GM21447 (cell line): ENCODE measurements at regions not wholly inside any gene's neighbourhood (a gene's known extent, or its start where the extent isn't known, plus 50 kb on each side); places are given as distances from the start of the nearest gene placed in this dataset.
"Not testable (repeated sequence)": the region's sequence is repeated elsewhere in the genome, so short reads cannot be mapped to it uniquely, and the experiment has no call there.

Experiments
- ATAC-seq: cut with Tn5 transposase; IDR thresholded peaks from one replicate; pipeline ENCODE4 v1.9.1; 2021; ENCODE audit not compliant: unreplicated experiment

- no peak for ATAC-seq
Observed at GRCh38 chr3:20742903-20743552, 557.0 kb upstream of the SGO1 start.

DNA sequence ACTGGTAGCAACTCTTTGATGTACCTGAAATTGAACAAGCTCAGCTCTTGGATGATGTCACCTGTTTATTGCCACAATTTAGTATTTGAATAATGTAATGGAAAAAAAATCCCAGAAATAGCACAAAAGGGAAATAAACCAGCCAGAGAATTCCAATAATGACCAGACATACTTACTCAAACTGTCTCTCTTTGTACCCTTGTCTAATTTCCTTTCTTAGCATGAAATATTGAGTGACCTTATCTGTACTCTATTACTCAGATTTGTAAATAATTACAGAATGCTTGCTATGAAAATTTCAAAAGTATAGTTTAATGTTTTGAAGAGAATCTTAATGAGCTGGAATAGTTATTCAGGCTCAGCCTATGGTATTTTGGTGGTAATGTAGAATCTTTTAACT, 555.4 kb upstream of the SGO1 start:
- no peak for ATAC-seq

DNA sequence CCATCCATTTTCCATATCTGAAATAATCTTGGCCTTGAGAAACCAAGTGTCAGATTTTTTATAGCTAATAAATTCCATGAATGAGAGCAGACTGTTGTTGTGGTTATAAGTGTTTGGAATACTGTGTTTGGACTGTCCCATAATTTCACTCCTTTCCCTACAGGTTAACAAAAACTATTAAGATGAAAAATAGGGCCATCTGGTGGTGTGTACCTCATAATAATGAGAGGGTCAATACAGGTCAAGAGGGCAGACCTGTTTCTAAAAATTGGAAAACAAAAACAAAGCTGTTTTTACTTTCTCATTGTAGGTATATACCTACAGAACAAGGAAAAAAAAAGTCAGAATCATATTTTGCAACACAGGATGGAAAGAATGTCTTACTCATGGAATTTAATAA, 553.8 kb upstream of the SGO1 start:
- no peak for ATAC-seq

DNA sequence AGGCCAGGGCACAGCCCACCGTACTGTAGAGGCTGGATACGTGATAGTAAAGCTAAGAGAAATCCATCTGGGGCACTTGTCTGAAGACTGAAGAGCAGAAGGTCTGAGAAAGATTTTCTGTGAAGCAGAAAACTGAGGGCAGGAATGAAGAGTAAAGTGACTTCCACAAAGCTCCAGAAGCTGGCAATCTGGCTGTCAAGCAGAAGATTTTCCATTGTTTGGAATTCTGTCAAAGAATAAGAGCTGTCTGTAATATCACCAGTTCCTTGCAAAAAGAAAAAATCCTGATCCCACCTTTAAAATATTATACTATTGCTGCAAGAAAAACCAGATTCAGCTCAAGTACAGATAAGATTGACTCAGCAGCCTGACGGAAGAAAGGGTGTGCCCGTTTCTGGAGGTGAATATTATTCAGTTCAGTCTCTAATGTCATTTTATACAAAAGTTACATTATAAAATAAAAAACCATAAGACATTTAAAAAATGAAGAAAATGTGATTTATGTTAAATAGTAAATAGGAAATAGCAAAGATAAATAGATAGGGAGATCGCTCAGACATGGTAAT, 550.4 kb upstream of the SGO1 start:
- ATAC-seq, result no peak

DNA sequence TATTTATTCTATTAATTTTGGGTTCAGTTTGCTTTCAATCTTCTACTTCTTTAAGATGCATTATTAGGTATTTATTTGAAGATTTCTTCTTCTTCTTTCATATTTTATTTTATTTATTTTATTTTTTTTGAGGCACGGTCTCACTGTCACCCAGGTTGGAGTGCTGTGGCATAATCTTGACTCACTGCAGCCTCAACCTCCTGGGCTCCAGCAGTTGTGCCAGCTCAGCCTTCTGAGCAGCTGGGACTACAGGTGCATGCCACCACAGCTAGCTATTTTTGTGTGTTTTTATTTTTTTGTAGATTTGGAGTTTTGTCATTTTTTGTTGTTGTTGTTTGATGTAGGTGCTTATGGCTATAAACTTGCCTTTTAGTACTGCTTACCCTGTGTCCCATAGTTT, 543.2 kb upstream of the SGO1 start:
- ATAC-seq, result no peak

- ATAC-seq, result no peak
Observed at GRCh38 chr3:20726786-20727185, 540.8 kb upstream of the SGO1 start.

- no peak for ATAC-seq
Observed at GRCh38 chr3:20724241-20724640, 538.2 kb upstream of the SGO1 start.

DNA sequence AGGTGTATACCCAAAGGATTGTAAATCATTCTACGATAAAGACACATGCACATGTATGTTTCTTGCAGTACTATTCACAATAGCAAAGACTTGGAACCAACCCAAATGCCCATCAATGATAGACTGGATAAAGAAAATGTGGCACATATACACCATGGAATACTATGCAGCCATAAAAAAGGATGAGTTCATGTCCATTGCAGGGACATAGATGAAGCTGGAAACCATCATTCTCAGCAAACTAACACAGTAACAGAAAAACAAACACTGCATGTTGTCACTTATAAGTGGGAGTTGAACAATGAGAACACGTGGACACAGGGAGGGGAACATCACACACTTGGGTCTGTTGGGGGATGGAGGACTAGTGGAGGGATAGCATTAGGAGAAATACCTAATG, 530.4 kb upstream of the SGO1 start:
- ATAC-seq, result not testable (repeated sequence)

GRCh38 chr3:20701641-20702040, 515.6 kb upstream of the SGO1 start:
- no peak for ATAC-seq

DNA sequence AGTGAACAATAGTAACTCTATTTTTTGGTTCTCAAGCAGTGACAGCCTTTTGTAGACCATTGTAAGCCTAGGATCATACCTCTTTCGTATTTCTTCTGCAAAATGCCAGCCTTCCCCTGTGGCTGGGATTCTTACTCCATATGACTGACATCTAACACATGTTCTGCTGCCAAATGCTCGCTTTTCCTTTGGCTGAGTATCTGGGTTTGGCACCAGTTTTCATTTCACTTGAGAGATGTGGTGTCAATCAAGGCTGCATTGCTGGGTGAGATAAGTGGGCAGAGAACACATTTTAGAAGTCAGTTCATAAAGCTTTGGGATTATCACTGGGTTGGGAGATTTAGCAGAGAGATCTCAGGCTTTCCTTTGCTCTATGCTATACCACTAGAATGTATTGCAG, 514.7 kb upstream of the SGO1 start:
- ATAC-seq, result no peak

DNA sequence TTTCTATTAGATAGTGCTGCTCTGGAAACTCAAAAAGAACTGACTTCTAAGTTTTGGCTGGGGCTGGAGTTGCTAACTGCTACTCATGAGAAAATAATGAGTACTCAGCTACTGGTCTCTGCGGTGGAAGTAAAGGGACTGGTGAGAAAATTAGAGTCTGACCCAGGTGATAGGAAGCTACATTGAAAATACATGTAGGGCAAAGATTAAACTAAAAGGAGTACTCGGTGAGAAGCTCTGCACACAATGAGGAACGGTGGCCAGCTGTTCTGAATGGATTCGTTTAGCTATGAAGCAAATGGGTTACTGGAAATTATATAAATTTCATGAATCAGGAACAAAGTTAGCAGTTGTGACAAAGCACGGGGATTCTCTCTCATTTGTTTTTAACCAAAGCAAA, 512.9 kb upstream of the SGO1 start:
- no peak for ATAC-seq

GRCh38 chr3:20696388-20697150, 510.6 kb upstream of the SGO1 start:
- no peak for ATAC-seq

- no peak for ATAC-seq
Observed at GRCh38 chr3:20692675-20693074, 506.7 kb upstream of the SGO1 start.

DNA sequence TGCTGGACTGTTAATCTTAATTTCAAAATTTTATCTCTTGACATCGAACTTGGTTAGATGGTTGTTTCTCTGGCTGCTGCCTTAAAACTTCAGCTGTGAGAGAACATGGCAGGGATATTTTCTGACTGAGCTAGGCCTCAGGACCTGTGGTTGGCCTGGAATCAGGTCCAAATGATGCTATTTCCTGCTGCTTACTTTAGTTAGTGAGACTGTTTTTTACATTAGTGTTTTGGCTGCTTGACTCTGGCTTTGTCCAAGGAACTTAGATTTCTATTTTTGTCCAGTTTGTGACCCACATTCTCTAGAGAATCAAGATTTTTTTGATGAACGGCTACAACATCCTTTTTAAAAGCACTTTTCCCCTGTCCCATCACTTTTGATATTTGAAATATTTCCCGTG, 497.9 kb upstream of the SGO1 start:
- ATAC-seq, result no peak

- no peak for ATAC-seq
Observed at GRCh38 chr3:20682573-20682972, 496.6 kb upstream of the SGO1 start.

DNA sequence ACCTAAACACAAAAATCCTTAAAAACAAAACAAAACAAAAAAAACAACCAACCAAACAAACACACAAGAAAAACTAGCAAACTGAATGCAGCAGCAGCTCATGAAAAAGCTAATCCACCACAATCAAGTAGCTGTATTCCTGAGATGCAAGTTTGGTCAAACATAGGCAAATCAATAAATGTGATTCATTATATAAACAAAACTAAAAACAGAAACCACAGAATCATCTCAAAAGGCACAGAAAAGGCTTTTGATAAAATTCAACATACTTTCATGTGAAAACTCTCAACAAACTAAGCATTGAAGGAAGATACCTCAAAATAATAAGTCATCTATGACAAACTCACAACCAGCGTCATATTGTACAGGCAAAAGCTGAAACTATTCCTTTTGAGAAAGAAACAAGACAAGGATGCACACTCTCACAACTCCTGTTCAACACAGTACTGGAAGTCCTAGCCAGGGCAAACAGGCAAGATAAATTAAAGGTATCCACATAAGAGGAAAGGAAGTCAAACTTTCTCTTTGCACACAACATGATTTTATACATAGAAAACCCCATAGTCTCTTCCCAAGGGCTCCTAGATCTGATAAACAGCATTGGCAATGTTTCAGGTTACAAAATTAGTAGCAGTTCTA, 495.1 kb upstream of the SGO1 start:
- no peak for ATAC-seq

- no peak for ATAC-seq
Observed at GRCh38 chr3:20673866-20674265, 487.9 kb upstream of the SGO1 start.

DNA sequence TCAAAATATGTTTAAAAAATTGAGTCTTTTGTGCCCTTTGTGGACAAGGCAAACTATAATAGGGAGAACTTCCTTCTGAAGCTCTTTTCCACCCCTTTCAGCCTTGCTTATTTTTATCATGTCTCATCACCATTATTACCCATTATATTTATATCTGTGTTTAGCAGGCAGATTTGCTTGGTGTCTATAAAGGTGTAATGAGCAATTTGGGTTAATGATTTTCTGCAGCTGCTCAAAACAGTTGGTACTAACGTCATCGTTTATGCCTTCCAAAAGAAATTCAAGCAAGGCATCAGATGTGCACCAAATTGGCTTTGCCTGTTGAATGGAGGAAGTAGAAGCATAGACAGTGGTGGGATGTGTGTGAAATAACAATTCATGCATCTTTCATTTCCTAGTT, 483.7 kb upstream of the SGO1 start:
- no peak for ATAC-seq

GRCh38 chr3:20669184-20669583, 483.2 kb upstream of the SGO1 start:
- ATAC-seq, result no peak

DNA sequence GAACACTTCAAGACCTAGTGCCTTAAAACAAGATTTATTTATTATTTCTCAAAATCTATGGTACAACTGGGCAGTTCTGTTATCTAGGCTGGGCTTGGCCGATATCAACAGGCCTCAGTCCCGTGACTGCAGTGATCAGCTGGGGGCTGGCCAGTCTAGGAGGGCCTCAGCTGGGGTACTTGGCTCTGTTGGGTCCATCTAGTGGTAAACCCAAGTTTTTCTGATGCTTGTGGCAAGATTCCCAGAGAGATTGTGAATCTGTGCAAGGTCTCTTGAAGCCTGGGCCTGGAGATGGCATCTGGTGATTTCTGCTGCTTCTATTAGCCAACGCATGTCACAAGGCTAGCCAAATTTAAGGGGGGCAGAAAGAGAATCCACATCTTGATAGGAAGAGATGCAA, 482.4 kb upstream of the SGO1 start:
- ATAC-seq, result no peak

DNA sequence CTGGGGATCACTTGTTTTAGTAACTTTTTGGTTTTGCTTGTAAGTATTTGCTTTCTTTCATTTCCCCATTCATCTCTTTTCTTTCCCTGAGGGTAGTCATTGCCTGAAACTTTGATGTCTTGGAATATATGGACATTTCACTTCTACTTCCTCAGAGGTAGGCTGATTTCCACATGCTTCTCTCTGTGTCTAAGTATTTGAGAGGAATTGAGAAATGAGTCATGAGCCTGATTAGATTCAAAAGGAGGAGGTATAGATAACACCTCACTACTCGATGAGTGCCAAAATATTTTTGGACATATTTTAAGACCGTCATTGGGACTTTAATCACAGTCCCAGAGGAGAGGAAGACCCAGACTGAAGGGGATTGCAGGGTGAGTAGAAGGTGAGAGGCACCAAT, 480.1 kb upstream of the SGO1 start:
- ATAC-seq, result no peak

DNA sequence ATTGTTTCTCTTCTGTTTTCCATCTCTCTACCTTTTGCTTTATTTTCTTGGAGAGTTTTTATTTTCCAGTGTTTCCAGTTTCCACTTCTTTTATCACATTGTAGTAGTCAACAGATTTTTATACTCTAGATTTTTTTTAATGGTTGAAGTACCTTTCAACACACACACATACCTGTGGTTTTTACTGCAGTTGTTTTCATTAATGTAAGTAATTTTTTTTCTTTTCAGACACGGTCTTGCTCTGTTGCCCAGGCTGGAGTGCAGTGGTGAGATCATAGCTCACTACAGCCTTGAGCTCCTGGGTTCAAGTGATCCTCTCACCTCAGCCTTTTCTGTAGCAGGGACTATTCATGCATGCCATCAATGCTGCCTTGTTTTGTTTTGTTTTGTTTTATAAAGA, 472.5 kb upstream of the SGO1 start:
- no peak for ATAC-seq
